ENCODE measurements at regions not wholly inside any gene's neighbourhood (a gene's known extent, or its start where the extent isn't known, plus 50 kb on each side); places are given as distances from the start of the nearest gene placed in this dataset.

DNA sequence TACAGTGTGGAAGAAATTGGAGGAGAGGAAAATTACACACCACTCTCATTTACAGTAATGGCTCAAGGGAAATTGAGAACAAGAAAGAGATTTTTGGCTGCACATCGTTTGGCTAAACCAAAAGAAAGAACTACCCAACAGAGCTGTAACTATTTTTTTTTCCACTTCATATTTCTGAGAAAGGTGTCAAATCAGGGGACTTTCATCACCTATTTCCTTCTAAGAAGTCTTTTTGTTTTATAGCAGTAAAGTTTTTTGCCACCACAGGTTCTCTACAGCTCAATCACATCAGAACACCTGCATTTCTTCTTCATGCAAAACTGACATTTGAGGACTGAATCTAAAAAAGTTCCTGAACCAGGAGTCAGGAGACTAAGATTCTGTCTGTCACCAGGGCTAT is 57.5 kb upstream of the TNIP3 start:
- TF ChIP-seq, protein P1, sequence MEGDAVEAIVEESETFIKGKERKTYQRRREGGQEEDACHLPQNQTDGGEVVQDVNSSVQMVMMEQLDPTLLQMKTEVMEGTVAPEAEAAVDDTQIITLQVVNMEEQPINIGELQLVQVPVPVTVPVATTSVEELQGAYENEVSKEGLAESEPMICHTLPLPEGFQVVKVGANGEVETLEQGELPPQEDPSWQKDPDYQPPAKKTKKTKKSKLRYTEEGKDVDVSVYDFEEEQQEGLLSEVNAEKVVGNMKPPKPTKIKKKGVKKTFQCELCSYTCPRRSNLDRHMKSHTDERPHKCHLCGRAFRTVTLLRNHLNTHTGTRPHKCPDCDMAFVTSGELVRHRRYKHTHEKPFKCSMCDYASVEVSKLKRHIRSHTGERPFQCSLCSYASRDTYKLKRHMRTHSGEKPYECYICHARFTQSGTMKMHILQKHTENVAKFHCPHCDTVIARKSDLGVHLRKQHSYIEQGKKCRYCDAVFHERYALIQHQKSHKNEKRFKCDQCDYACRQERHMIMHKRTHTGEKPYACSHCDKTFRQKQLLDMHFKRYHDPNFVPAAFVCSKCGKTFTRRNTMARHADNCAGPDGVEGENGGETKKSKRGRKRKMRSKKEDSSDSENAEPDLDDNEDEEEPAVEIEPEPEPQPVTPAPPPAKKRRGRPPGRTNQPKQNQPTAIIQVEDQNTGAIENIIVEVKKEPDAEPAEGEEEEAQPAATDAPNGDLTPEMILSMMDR (IDR thresholded peaks at IDR 0.05): no peak
- no peak for TF ChIP-seq POLR2A (IDR thresholded peaks at IDR 0.05)

Data from tibial nerve (tissue), 3 donors.